SU-DHL-6 (cell line): ENCODE measurements at regions not wholly inside any gene's neighbourhood (a gene's known extent, or its start where the extent isn't known, plus 50 kb on each side); places are given as distances from the start of the nearest gene placed in this dataset.

Experiments
- H2AFZ ChIP-seq: fragments of 200-600 bp; sonication (generic); 2 replicates; pipeline ENCODE4 v1.6.1; 2014; ENCODE audit warnings: low read depth, mild to moderate bottlenecking, moderate library complexity, mixed read lengths, antibody characterized with exemption, low read length; ENCODE audit not compliant: severe bottlenecking
- H3F3A ChIP-seq: fragments of 200-600 bp; shearing (Covaris generic); 2 replicates; pipeline ENCODE4 v1.6.0; 2016; ENCODE audit warnings: antibody characterized with exemption, mild to moderate bottlenecking; ENCODE audit not compliant: insufficient read depth
- H3K27ac ChIP-seq: fragments of 200-600 bp; sonication (generic); 2 replicates; pipeline ENCODE4 v1.5.1; 2016; ENCODE audit warnings: low read depth, mild to moderate bottlenecking, low read length, moderate library complexity, mixed read lengths
- H3K27me3 ChIP-seq: fragments of 200-600 bp; sonication (generic), shearing (Covaris generic); 2 replicates; pipeline ENCODE4 v1.6.0; 2014; ENCODE audit warnings: mild to moderate bottlenecking, low read length
- H3K36me3 ChIP-seq: fragments of 200-600 bp; sonication (generic); 2 replicates; pipeline ENCODE4 v1.6.1; 2014; ENCODE audit warnings: mild to moderate bottlenecking, low read length, mixed read lengths
- H3K4me2 ChIP-seq: fragments of 300-600, 200-600 bp; shearing (Covaris generic), sonication (generic); 2 replicates; pipeline ENCODE4 v1.6.0; 2014; ENCODE audit warnings: low read length, low read depth, mild to moderate bottlenecking; ENCODE audit not compliant: poor library complexity, severe bottlenecking
- H3K4me3 ChIP-seq: fragments of 200-600 bp; sonication (generic); 2 replicates; pipeline ENCODE4 v1.5.1; 2014; ENCODE audit warnings: antibody characterized with exemption, low read length, mild to moderate bottlenecking, mixed read lengths; ENCODE audit not compliant: insufficient read depth, poor library complexity, severe bottlenecking
- H3K79me2 ChIP-seq: fragments of 200-600 bp; sonication (generic); 2 replicates; pipeline ENCODE4 v1.6.1; 2014; ENCODE audit warnings: mild to moderate bottlenecking, low read length, moderate library complexity; ENCODE audit not compliant: insufficient read depth
- H3K9ac ChIP-seq: fragments of 200-600 bp; sonication (generic); 2 replicates; pipeline ENCODE4 v1.7.0; 2014; ENCODE audit warnings: mild to moderate bottlenecking, low read length
- H3K9me2 ChIP-seq: fragments of 200-600 bp; sonication (generic); replicated peaks from 2 replicates; pipeline ENCODE4 v1.6.1; 2014; ENCODE audit warnings: low read length; ENCODE audit not compliant: insufficient read depth
- H3K9me3 ChIP-seq: fragments of 200-600 bp; sonication (generic); 2 replicates; pipeline ENCODE4 v1.6.1; 2014; ENCODE audit warnings: low read length, mixed read lengths; ENCODE audit not compliant: insufficient read depth
- H4K20me1 ChIP-seq: fragments of 200-600 bp; sonication (generic); 2 replicates; pipeline ENCODE4 v1.6.1; 2014; ENCODE audit warnings: low read depth, mild to moderate bottlenecking, antibody characterized with exemption, low read length, moderate library complexity, mixed read lengths
- CTCF ChIP-seq: fragments of 200-600 bp; sonication (generic); IDR thresholded peaks from one replicate; pipeline ENCODE4 v1.5.1; 2017; ENCODE audit warnings: antibody characterized with exemption, mild to moderate bottlenecking, low read length, moderate library complexity; ENCODE audit not compliant: insufficient read depth, poor library complexity, severe bottlenecking
- EZH2phosphoT487 ChIP-seq: fragments of 200-600 bp; sonication (generic), shearing (Covaris generic); conservative IDR thresholded peaks from 2 replicates; pipeline ENCODE4 v1.6.1; 2018; ENCODE audit warnings: mild to moderate bottlenecking, antibody characterized with exemption, low read length, moderate library complexity, mixed read lengths

- Histone ChIP-seq H4K20me1 (no peaks in the 10 kb centered on the region), H3K27ac (no peak overlapping the region), H3K4me2 (no peak overlapping the region), H2AFZ (no peak overlapping the region), H3K36me3 (no peaks in the 10 kb centered on the region), H3K27me3 (no peaks in the 10 kb centered on the region), H3K79me2 (no peaks in the 10 kb centered on the region), H3K9ac (no peak overlapping the region), H3K4me3 (no peak overlapping the region), H3F3A (no peaks in the 10 kb centered on the region), H3K9me3 (no peaks in the 10 kb centered on the region), H3K9me2 (no peaks in the 10 kb centered on the region)
- no peak for TF ChIP-seq CTCF
- no peak for TF ChIP-seq EZH2phosphoT487
These were observed 911.6 kb downstream of the TFAP2A start for GRCh38 chr6:9503111-9503761.

DNA sequence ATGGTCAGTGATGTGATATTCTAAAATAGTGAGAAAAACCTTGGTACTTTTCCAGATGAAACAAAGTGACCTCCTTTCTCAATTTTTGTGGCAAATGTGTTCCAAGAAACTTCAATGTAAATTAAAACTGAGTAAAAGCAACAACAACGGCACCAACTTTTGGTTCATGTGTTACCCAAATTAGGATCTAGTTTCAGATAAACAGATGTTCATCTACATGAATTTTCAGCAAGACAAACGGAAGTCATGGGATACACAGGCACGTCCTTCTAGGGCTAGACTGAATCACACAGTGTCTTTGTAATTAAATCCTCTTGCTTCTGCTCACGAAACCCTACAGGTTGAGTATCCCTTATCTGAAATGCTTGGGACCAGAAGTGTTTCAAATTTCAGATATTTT, 915.2 kb downstream of the TFAP2A start:
- Histone ChIP-seq H3F3A (no peaks in the 10 kb centered on the region), H3K36me3 (no peaks in the 10 kb centered on the region), H2AFZ (no peak overlapping the region), H3K9me3 (no peaks in the 10 kb centered on the region), H4K20me1 (no peaks in the 10 kb centered on the region), H3K79me2 (no peaks in the 10 kb centered on the region), H3K9me2 (no peaks in the 10 kb centered on the region), H3K9ac (no peak overlapping the region), H3K4me2 (no peak overlapping the region), H3K27ac (no peak overlapping the region), H3K27me3 (no peaks in the 10 kb centered on the region), H3K4me3 (no peak overlapping the region)
- TF ChIP-seq EZH2phosphoT487 (no peak), CTCF (no peak)

DNA sequence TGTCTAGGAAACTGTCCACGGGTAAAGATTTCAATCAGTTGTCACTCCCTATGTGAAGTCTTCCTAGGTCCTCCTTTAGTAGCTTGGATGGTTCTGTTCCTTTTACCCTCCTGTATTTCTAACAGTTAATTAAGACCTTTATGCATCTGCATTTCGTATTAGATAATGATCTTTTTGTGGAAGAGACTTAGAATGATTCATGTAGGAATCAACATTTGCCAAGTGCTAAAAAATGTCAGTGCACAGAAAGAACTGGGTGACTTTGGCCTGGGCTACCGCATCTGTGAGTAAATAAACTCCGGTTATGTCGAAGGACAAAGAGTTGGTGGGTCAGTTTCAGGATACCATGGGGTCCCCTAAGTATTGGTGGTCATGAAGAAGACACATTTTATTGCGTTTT, 918.0 kb downstream of the TFAP2A start:
- Histone ChIP-seq H3K27ac (no peak overlapping the region), H3K27me3 (no peaks in the 10 kb centered on the region), H3K9me3 (no peaks in the 10 kb centered on the region), H3K4me2 (no peak overlapping the region), H3K9me2 (no peaks in the 10 kb centered on the region), H3K79me2 (no peaks in the 10 kb centered on the region), H3K4me3 (no peak overlapping the region), H3K9ac (no peak overlapping the region), H2AFZ (no peak overlapping the region), H4K20me1 (no peaks in the 10 kb centered on the region), H3F3A (no peaks in the 10 kb centered on the region), H3K36me3 (no peaks in the 10 kb centered on the region)
- no peak for TF ChIP-seq CTCF
- TF ChIP-seq EZH2phosphoT487: no peak
